Nephron (organoid): ENCODE measurements at regions not wholly inside any gene's neighbourhood (a gene's known extent, or its start where the extent isn't known, plus 50 kb on each side); places are given as distances from the start of the nearest gene placed in this dataset.

ENCODE experiments used
- H3K27ac Mint-ChIP-seq, 3 experiments: 2 replicates each; pipeline ENCODE4 v1.8.0; 2020; ENCODE audit warnings: mixed read lengths in 3 of 3, mild to moderate bottlenecking in 2 of 3, moderate library complexity in 1 of 3
- H3K27me3 Mint-ChIP-seq: 2 replicates; pipeline ENCODE4 v1.8.0; 2021; ENCODE audit warnings: low read depth, mild to moderate bottlenecking, moderate library complexity, mixed read lengths
- H3K36me3 Mint-ChIP-seq: 2 replicates; pipeline ENCODE4 v1.8.0; 2020; ENCODE audit warnings: low read depth, mixed read lengths
- H3K4me1 Mint-ChIP-seq: 2 replicates; pipeline ENCODE4 v1.8.0; 2020; ENCODE audit warnings: mixed read lengths
- H3K4me3 Mint-ChIP-seq, 3 experiments: 2 replicates each; pipeline ENCODE4 v1.8.0; 2020; ENCODE audit warnings: mild to moderate bottlenecking in 3 of 3, mixed read lengths in 3 of 3, moderate library complexity in 2 of 3
- H3K9me3 Mint-ChIP-seq: 2 replicates; pipeline ENCODE4 v1.8.0; 2020; ENCODE audit warnings: mixed read lengths
- CTCF ChIP-seq, 3 experiments: fragments of 200-600 bp; sonication (generic); IDR thresholded peaks; one replicate each; pipeline ENCODE4 v1.5.0; 2021; ENCODE audit warnings: antibody characterized with exemption in 3 of 3; ENCODE audit not compliant: unreplicated experiment in 3 of 3

GRCh38 chr10:20959242-20959641 is 62.1 kb upstream of the NEBL start:
- no peaks in the 10 kb centered on the region for H3K27me3 Mint-ChIP-seq
- peaks cover 10% of the 10 kb centered on the region for H3K36me3 Mint-ChIP-seq
- H3K27ac Mint-ChIP-seq: no peak overlapping the region
- H3K4me3 Mint-ChIP-seq: no peak overlapping the region
- peaks cover 19% of the 10 kb centered on the region for H3K4me1 Mint-ChIP-seq
- H3K9me3 Mint-ChIP-seq: no peaks in the 10 kb centered on the region
- TF ChIP-seq CTCF (IDR thresholded peaks at IDR 0.05; ENCODE audit: unreplicated experiment in 3 of 3): no peak

GRCh38 chr10:20958764-20959163 is 61.7 kb upstream of the NEBL start:
- Mint-ChIP-seq H3K27ac (no peak overlapping the region), H3K36me3 (peaks cover 12% of the 10 kb centered on the region), H3K4me3 (no peak overlapping the region), H3K9me3 (no peaks in the 10 kb centered on the region), H3K27me3 (no peaks in the 10 kb centered on the region), H3K4me1 (peaks cover 19% of the 10 kb centered on the region)
- no peak for TF ChIP-seq CTCF (IDR thresholded peaks at IDR 0.05; ENCODE audit: unreplicated experiment in 3 of 3)

GRCh38 chr10:20958225-20958624 is 61.1 kb upstream of the NEBL start:
- Mint-ChIP-seq H3K9me3 (no peaks in the 10 kb centered on the region), H3K4me1 (peaks cover 22% of the 10 kb centered on the region), H3K36me3 (peaks cover 12% of the 10 kb centered on the region), H3K27me3 (no peaks in the 10 kb centered on the region), H3K4me3 (no peak overlapping the region), H3K27ac (no peak overlapping the region)
- no peak for TF ChIP-seq CTCF (IDR thresholded peaks at IDR 0.05; ENCODE audit: unreplicated experiment in 3 of 3)

GRCh38 chr10:20957744-20958143 is 60.6 kb upstream of the NEBL start:
- Mint-ChIP-seq H3K4me1 (peaks cover 17% of the 10 kb centered on the region), H3K9me3 (no peaks in the 10 kb centered on the region)

GRCh38 chr10:20956843-20957242 is 59.7 kb upstream of the NEBL start:
- no peak for TF ChIP-seq CTCF (IDR thresholded peaks at IDR 0.05; ENCODE audit: unreplicated experiment in 3 of 3)
- H3K4me3 Mint-ChIP-seq: no peak overlapping the region
- H3K9me3 Mint-ChIP-seq: no peaks in the 10 kb centered on the region
- no peaks in the 10 kb centered on the region for H3K27me3 Mint-ChIP-seq
- H3K27ac Mint-ChIP-seq: no peak overlapping the region
- peaks cover 14% of the 10 kb centered on the region for H3K4me1 Mint-ChIP-seq
- peaks cover 12% of the 10 kb centered on the region for H3K36me3 Mint-ChIP-seq

More at GRCh38 chr10:20957744-20958143, 60.6 kb upstream of the NEBL start:
- Mint-ChIP-seq H3K27ac (no peak overlapping the region), H3K36me3 (peaks cover 12% of the 10 kb centered on the region), H3K27me3 (no peaks in the 10 kb centered on the region), H3K4me3 (no peak overlapping the region)
- no peak for TF ChIP-seq CTCF (IDR thresholded peaks at IDR 0.05; ENCODE audit: unreplicated experiment in 3 of 3)

GRCh38 chr10:20955355-20955893 is 58.3 kb upstream of the NEBL start:
- Mint-ChIP-seq H3K4me3 (no peak overlapping the region), H3K36me3 (peaks cover 12% of the 10 kb centered on the region), H3K27me3 (no peaks in the 10 kb centered on the region), H3K27ac (no peak overlapping the region), H3K4me1 (peaks cover 11% of the 10 kb centered on the region), H3K9me3 (no peaks in the 10 kb centered on the region)
- no peak for TF ChIP-seq CTCF (IDR thresholded peaks at IDR 0.05; ENCODE audit: unreplicated experiment in 3 of 3)
